GM10248 (cell line): ENCODE measurements at regions not wholly inside any gene's neighbourhood (a gene's known extent, or its start where the extent isn't known, plus 50 kb on each side); places are given as distances from the start of the nearest gene placed in this dataset.

ENCODE experiments used
- CTCF ChIA-PET: fragments of 300-600 bp; sonication (Branson Sonifier 250); formaldehyde crosslinking; extraction: SDS; loops from one replicate; lab custom pipeline; 2021; ENCODE audit warnings: antibody characterized with exemption; lab: Yijun Ruan, JAX
- POLR2A ChIA-PET: fragments of 350-650 bp; sonication (Branson Sonifier 250); formaldehyde crosslinking; extraction: SDS; loops from one replicate; lab custom pipeline; 2020; ENCODE audit warnings: antibody characterized with exemption; lab: Yijun Ruan, JAX
- DNase-seq: peaks from one replicate; pipeline ENCODE4 v3.0.0; 2012; ENCODE audit errors: extremely low spot score
- CTCF ChIP-seq: IDR thresholded peaks from 2 replicates; pipeline ENCODE4 v1.5.1; 2012; ENCODE audit warnings: mild to moderate bottlenecking, low read depth; ENCODE audit errors: extremely low read depth, missing control alignments, control extremely low read depth

GRCh38 chr21:35178827-35179226 lies 129.7 kb upstream of the RUNX1 start:
- no peak for TF ChIP-seq CTCF
- CTCF ChIA-PET: interaction anchor here (1.5 kb wide), 1 partner anchor 255 kb away, joined by 3 read pairs; no protein-coding TSS in a partner anchor
- POLR2A ChIA-PET: no interaction called here
- DNase-seq: no peak

GRCh38 chr21:35178098-35178497 lies 129.0 kb upstream of the RUNX1 start:
- CTCF ChIA-PET: interaction anchor here (1.0 to 1.5 kb wide), 3 partner anchors 20 to 254 kb away, joined by 3 read pairs; no protein-coding TSS in a partner anchor
- no peak for DNase-seq
- POLR2A ChIA-PET: no interaction called here
- TF ChIP-seq CTCF: no peak

- POLR2A ChIA-PET: no interaction called here
- no peak for DNase-seq
- TF ChIP-seq CTCF: no peak
- CTCF ChIA-PET: no interaction called here
Measured at GRCh38 chr21:35172231-35172630, 123.1 kb upstream of the RUNX1 start.

GRCh38 chr21:35171385-35171784 lies 122.3 kb upstream of the RUNX1 start:
- CTCF ChIA-PET: interaction anchor here (0.9 to 3.2 kb wide), 4 partner anchors 11 to 84 kb away, joined by 3 to 15 read pairs (median 4); no protein-coding TSS in a partner anchor
- POLR2A ChIA-PET: no interaction called here
- no peak for DNase-seq
- no peak for TF ChIP-seq CTCF

- DNase-seq: no peak
- CTCF ChIA-PET: interaction anchor here (0.9 to 3.2 kb wide), 4 partner anchors 10 to 83 kb away, joined by 3 to 15 read pairs (median 4); no protein-coding TSS in a partner anchor
Measured at GRCh38 chr21:35170818-35171217, 121.7 kb upstream of the RUNX1 start.

GRCh38 chr21:35170244-35170643 lies 121.1 kb upstream of the RUNX1 start:
- DNase-seq: no peak
- POLR2A ChIA-PET: no interaction called here
- no peak for TF ChIP-seq CTCF
- CTCF ChIA-PET: interaction anchor here (1.2 to 3.2 kb wide), 5 partner anchors 10 to 24 kb away, joined by 3 to 15 read pairs (median 3); no protein-coding TSS in a partner anchor

More at GRCh38 chr21:35170818-35171217, 121.7 kb upstream of the RUNX1 start:
- TF ChIP-seq CTCF: no peak
- POLR2A ChIA-PET: no interaction called here
